Endodermal cell (in vitro differentiated cells): ENCODE measurements at regions not wholly inside any gene's neighbourhood (a gene's known extent, or its start where the extent isn't known, plus 50 kb on each side); places are given as distances from the start of the nearest gene placed in this dataset.

Experiments used
- DNase-seq: peaks from one replicate; pipeline ENCODE4 v3.0.0-alpha.2; 2017
- H3K27ac ChIP-seq: 2 replicates; pipeline ENCODE4 v1.5.1; 2013; ENCODE audit warnings: mild to moderate bottlenecking, low read depth, low read length, moderate library complexity
- H3K27me3 ChIP-seq: 2 replicates; pipeline ENCODE4 v1.6.1; 2013; ENCODE audit warnings: mild to moderate bottlenecking, low read length, moderate library complexity; ENCODE audit not compliant: insufficient read depth, control insufficient read depth, poor library complexity, severe bottlenecking
- H3K36me3 ChIP-seq: 2 replicates; pipeline ENCODE4 v1.7.0; 2013; ENCODE audit warnings: mild to moderate bottlenecking, low read length, moderate library complexity; ENCODE audit not compliant: control insufficient read depth, insufficient read depth
- H3K4me1 ChIP-seq: one replicate; pipeline ENCODE4 v1.7.0; 2013; ENCODE audit warnings: low read length; ENCODE audit not compliant: control insufficient read depth, insufficient read depth
- H3K4me3 ChIP-seq: 2 replicates; pipeline ENCODE4 v1.5.1; 2013; ENCODE audit warnings: mild to moderate bottlenecking, low read length, moderate library complexity
- H3K9ac ChIP-seq: 2 replicates; pipeline ENCODE4 v1.6.1; 2013; ENCODE audit warnings: mild to moderate bottlenecking, low read length, moderate library complexity; ENCODE audit not compliant: poor library complexity, severe bottlenecking; ENCODE audit errors: extremely low read depth
- H3K9me3 ChIP-seq: 2 replicates; pipeline ENCODE4 v1.6.1; 2013; ENCODE audit warnings: mild to moderate bottlenecking, low read length, moderate library complexity; ENCODE audit not compliant: control insufficient read depth
- H3K27ac Mint-ChIP-seq: 2 replicates; pipeline ENCODE4 v1.8.0; 2020; ENCODE audit warnings: mixed read lengths
- H3K27me3 Mint-ChIP-seq: 2 replicates; pipeline ENCODE4 v1.8.0; 2021; ENCODE audit warnings: mild to moderate bottlenecking, mixed read lengths; ENCODE audit not compliant: insufficient read depth
- H3K36me3 Mint-ChIP-seq: 2 replicates; pipeline ENCODE4 v1.8.0; 2020; ENCODE audit warnings: low read depth, mixed read lengths
- H3K4me1 Mint-ChIP-seq: 2 replicates; pipeline ENCODE4 v1.8.0; 2020; ENCODE audit warnings: mixed read lengths
- H3K4me3 Mint-ChIP-seq: 2 replicates; pipeline ENCODE4 v1.8.0; 2020; ENCODE audit warnings: mild to moderate bottlenecking, moderate library complexity, mixed read lengths
- H3K9me3 Mint-ChIP-seq: 2 replicates; pipeline ENCODE4 v1.8.0; 2020; ENCODE audit warnings: mild to moderate bottlenecking, mixed read lengths
- CTCF ChIP-seq: fragments of 200-600 bp; sonication (generic); conservative IDR thresholded peaks from 2 replicates; pipeline ENCODE4 v1.5.0; 2021; ENCODE audit warnings: antibody characterized with exemption, mild to moderate bottlenecking
- WGBS, 2 experiments: methylation state at CpG; one replicate each; pipeline versions ENCODE4 v1.1.5 to v1.1.7; 2013; ENCODE audit warnings: missing lambda C conversion rate in 2 of 2, mixed read lengths in 1 of 2; ENCODE audit not compliant: insufficient coverage in 1 of 2, insufficient read length in 1 of 2; 5-methylcytosine and 5-hydroxymethylcytosine counted together

- peaks cover 49% of the 10 kb centered on the region for H3K9me3 Mint-ChIP-seq
- no peak overlapping the region for H3K4me3 Mint-ChIP-seq
- H3K27ac Mint-ChIP-seq, result no peak overlapping the region
- no peaks in the 10 kb centered on the region for H3K27me3 ChIP-seq
- no peak overlapping the region for H3K27ac ChIP-seq
- no peak overlapping the region for H3K9ac ChIP-seq
- TF ChIP-seq CTCF, result no peak
- no peak overlapping the region for H3K4me3 ChIP-seq
- H3K9me3 ChIP-seq, result peaks cover 27% of the 10 kb centered on the region
- H3K4me1 ChIP-seq, result no peaks in the 10 kb centered on the region
- H3K4me1 Mint-ChIP-seq, result no peaks in the 10 kb centered on the region
- no peaks in the 10 kb centered on the region for H3K36me3 Mint-ChIP-seq
- no peaks in the 10 kb centered on the region for H3K36me3 ChIP-seq
- no peak for DNase-seq
- H3K27me3 Mint-ChIP-seq, result no peaks in the 10 kb centered on the region
- 71% methylated on average over 1 of the region's 1 CpG; no CpG with 5 or more reads in 1 of the 2 experiments for WGBS, 2 experiments
These were observed 330.4 kb upstream of the NDN start for GRCh38 chr15:24017470-24017869.

GRCh38 chr15:24039683-24040082 lies 352.6 kb upstream of the NDN start:
- Histone ChIP-seq H3K4me1 (no peaks in the 10 kb centered on the region), H3K27me3 (no peaks in the 10 kb centered on the region), H3K36me3 (no peaks in the 10 kb centered on the region), H3K27ac (no peak overlapping the region), H3K9me3 (peaks cover 40% of the 10 kb centered on the region), H3K4me3 (no peak overlapping the region), H3K9ac (no peak overlapping the region)
- peak; percentile 54 for TF ChIP-seq CTCF
- no peaks in the 10 kb centered on the region for H3K27me3 Mint-ChIP-seq
- 88% methylated on average over 1 of the region's 1 CpG; no CpG with 5 or more reads in 1 of the 2 experiments for WGBS, 2 experiments
- peaks cover 3% of the 10 kb centered on the region for H3K36me3 Mint-ChIP-seq
- no peaks in the 10 kb centered on the region for H3K4me1 Mint-ChIP-seq
- no peak for DNase-seq
- H3K4me3 Mint-ChIP-seq, result no peak overlapping the region
- peaks cover 86% of the 10 kb centered on the region for H3K9me3 Mint-ChIP-seq
- no peak overlapping the region for H3K27ac Mint-ChIP-seq

- peaks cover 31% of the 10 kb centered on the region for H3K9me3 ChIP-seq
- no peak overlapping the region for H3K9ac ChIP-seq
- H3K4me1 ChIP-seq, result no peaks in the 10 kb centered on the region
- DNase-seq, result no peak
- 75 to 86% methylated on average over 5 to 10 of the region's 10 CpGs for whole genome bisulfite sequencing, 2 experiments
- Mint-ChIP-seq H3K4me3 (no peak overlapping the region), H3K4me1 (no peaks in the 10 kb centered on the region), H3K27me3 (no peaks in the 10 kb centered on the region), H3K27ac (no peak overlapping the region), H3K9me3 (peaks cover 28% of the 10 kb centered on the region), H3K36me3 (no peaks in the 10 kb centered on the region)
- no peak overlapping the region for H3K4me3 ChIP-seq
- no peaks in the 10 kb centered on the region for H3K27me3 ChIP-seq
- no peak for TF ChIP-seq CTCF
- H3K27ac ChIP-seq, result no peak overlapping the region
- no peaks in the 10 kb centered on the region for H3K36me3 ChIP-seq
These were observed 367.6 kb upstream of the NDN start for GRCh38 chr15:24054547-24055245.
